OCI-LY3 (cell line): ENCODE measurements at regions not wholly inside any gene's neighbourhood (a gene's known extent, or its start where the extent isn't known, plus 50 kb on each side); places are given as distances from the start of the nearest gene placed in this dataset.

Source experiments
- EZH2phosphoT487 ChIP-seq: fragments of 200-600 bp; shearing (Covaris generic); IDR thresholded peaks from 2 replicates; pipeline ENCODE4 v1.6.1; 2018; ENCODE audit warnings: antibody characterized with exemption, mixed run types, low read depth
- TF ChIP-seq, protein P1 (sequence below): fragments of 200-600, 300-600 bp; sonication (generic); IDR thresholded peaks from 2 replicates; pipeline ENCODE4 v1.5.1; 2014; ENCODE audit warnings: antibody characterized with exemption, low read length, low read depth

DNA sequence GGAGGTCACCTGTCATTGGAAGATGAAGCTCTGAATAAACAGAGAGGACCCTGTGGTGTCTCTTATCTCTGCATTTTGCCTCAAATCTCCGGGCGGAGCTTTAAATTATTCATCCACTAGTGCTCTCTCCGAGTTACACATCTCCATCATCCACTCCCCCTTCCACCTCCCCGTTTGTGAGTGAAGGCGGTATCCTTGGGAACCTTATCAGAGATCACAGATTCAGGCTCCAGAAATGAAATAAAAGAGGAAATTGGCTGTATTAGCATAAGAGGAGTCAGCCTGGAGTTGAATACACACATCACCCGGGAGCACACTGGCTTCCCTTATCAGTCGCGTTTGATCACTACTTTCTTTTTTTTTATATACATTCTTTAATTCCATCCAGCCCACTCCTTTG, 1184.8 kb downstream of the GATA3 start:
- no peak for TF ChIP-seq EZH2phosphoT487
- TF ChIP-seq, protein P1, sequence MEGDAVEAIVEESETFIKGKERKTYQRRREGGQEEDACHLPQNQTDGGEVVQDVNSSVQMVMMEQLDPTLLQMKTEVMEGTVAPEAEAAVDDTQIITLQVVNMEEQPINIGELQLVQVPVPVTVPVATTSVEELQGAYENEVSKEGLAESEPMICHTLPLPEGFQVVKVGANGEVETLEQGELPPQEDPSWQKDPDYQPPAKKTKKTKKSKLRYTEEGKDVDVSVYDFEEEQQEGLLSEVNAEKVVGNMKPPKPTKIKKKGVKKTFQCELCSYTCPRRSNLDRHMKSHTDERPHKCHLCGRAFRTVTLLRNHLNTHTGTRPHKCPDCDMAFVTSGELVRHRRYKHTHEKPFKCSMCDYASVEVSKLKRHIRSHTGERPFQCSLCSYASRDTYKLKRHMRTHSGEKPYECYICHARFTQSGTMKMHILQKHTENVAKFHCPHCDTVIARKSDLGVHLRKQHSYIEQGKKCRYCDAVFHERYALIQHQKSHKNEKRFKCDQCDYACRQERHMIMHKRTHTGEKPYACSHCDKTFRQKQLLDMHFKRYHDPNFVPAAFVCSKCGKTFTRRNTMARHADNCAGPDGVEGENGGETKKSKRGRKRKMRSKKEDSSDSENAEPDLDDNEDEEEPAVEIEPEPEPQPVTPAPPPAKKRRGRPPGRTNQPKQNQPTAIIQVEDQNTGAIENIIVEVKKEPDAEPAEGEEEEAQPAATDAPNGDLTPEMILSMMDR: no peak
